K562 (cell line): ENCODE measurements at regions not wholly inside any gene's neighbourhood (a gene's known extent, or its start where the extent isn't known, plus 50 kb on each side); places are given as distances from the start of the nearest gene placed in this dataset.

Source experiments
- EZH2 ChIP-seq: IDR thresholded peaks from 2 replicates; pipeline ENCODE4 v1.6.1; 2012; ENCODE audit warnings: low read depth, mild to moderate bottlenecking, inconsistent platforms, low read length, borderline replicate concordance
- GATAD2A ChIP-seq: fragments of 450-650 bp; IDR thresholded peaks from 2 replicates; pipeline ENCODE4 v1.6.1; 2017
- KLF6 ChIP-seq: fragments of 250-450 bp; sonication (Bioruptor Pico); IDR thresholded peaks from 2 replicates; pipeline ENCODE4 v1.4.0; 2020; ENCODE audit warnings: mild to moderate bottlenecking, moderate library complexity, borderline replicate concordance
- RFX5 ChIP-seq: IDR thresholded peaks from 2 replicates; pipeline ENCODE4 v1.6.1; 2011; ENCODE audit warnings: low read depth, mild to moderate bottlenecking, improper control_type of control experiment, low read length
- TF ChIP-seq, protein P1 (sequence below): fragments of 450-650 bp; formaldehyde crosslinking; IDR thresholded peaks from 2 replicates; pipeline ENCODE4 v1.4.0; 2022; ENCODE audit warnings: missing genetic modification characterization
- TF ChIP-seq, protein P2 (sequence below): fragments of 450-650 bp; formaldehyde crosslinking; IDR thresholded peaks from 2 replicates; pipeline ENCODE4 v1.4.0; 2020; ENCODE audit warnings: mild to moderate bottlenecking, moderate library complexity

DNA sequence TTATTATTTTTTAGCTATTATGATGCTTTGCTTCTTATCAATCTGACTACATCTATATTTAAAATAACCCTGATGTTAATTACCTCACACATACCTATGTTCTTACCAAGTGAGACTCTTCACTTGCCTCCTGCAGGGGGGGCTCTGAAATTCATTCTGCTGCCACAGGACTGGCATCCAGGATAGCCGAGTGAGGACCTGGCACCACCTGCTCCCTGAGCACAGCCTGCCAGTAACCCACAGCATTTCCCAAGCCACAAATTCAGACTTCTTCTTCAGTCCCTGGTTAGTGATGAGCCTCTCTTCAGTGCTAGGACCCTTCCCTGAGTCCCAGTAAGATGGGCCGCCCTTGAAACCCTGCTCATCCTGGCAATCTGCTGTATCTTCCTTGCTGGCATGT, 296.5 kb upstream of the PLXNA2 start:
- TF ChIP-seq EZH2 (no peak), RFX5 (no peak), GATAD2A (no peak), KLF6 (CRISPR knock-in tag) (no peak)
- TF ChIP-seq, protein P1, sequence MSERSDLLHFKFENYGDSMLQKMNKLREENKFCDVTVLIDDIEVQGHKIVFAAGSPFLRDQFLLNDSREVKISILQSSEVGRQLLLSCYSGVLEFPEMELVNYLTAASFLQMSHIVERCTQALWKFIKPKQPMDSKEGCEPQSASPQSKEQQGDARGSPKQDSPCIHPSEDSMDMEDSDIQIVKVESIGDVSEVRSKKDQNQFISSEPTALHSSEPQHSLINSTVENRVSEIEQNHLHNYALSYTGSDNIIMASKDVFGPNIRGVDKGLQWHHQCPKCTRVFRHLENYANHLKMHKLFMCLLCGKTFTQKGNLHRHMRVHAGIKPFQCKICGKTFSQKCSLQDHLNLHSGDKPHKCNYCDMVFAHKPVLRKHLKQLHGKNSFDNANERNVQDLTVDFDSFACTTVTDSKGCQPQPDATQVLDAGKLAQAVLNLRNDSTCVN (CRISPR knock-in tag), result no peak
- TF ChIP-seq, protein P2, sequence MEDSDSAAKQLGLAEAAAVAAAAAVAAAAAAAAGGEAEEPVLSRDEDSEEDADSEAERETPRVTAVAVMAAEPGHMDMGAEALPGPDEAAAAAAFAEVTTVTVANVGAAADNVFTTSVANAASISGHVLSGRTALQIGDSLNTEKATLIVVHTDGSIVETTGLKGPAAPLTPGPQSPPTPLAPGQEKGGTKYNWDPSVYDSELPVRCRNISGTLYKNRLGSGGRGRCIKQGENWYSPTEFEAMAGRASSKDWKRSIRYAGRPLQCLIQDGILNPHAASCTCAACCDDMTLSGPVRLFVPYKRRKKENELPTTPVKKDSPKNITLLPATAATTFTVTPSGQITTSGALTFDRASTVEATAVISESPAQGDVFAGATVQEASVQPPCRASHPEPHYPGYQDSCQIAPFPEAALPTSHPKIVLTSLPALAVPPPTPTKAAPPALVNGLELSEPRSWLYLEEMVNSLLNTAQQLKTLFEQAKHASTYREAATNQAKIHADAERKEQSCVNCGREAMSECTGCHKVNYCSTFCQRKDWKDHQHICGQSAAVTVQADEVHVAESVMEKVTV (CRISPR knock-in tag), result no peak
